IPS-15b (cell line): ENCODE measurements at regions not wholly inside any gene's neighbourhood (a gene's known extent, or its start where the extent isn't known, plus 50 kb on each side); places are given as distances from the start of the nearest gene placed in this dataset.

Experiments
- H3K27me3 ChIP-seq: one replicate; pipeline ENCODE4 v1.6.1; 2013; ENCODE audit warnings: low read length; ENCODE audit not compliant: control insufficient read depth, insufficient read depth
- H3K36me3 ChIP-seq: one replicate; pipeline ENCODE4 v1.6.1; 2013; ENCODE audit warnings: low read length; ENCODE audit not compliant: control insufficient read depth, insufficient read depth
- H3K4me1 ChIP-seq: one replicate; pipeline ENCODE4 v1.6.1; 2013; ENCODE audit warnings: mild to moderate bottlenecking, low read length; ENCODE audit not compliant: control insufficient read depth, insufficient read depth
- H3K4me3 ChIP-seq: one replicate; pipeline ENCODE4 v1.5.1; 2013; ENCODE audit warnings: low read depth, low read length
- H3K9ac ChIP-seq: one replicate; pipeline ENCODE4 v1.6.1; 2013; ENCODE audit warnings: low read depth, mild to moderate bottlenecking, low read length
- H3K9me3 ChIP-seq: one replicate; pipeline ENCODE4 v1.6.1; 2013; ENCODE audit warnings: mild to moderate bottlenecking, low read length; ENCODE audit not compliant: control insufficient read depth, insufficient read depth

DNA sequence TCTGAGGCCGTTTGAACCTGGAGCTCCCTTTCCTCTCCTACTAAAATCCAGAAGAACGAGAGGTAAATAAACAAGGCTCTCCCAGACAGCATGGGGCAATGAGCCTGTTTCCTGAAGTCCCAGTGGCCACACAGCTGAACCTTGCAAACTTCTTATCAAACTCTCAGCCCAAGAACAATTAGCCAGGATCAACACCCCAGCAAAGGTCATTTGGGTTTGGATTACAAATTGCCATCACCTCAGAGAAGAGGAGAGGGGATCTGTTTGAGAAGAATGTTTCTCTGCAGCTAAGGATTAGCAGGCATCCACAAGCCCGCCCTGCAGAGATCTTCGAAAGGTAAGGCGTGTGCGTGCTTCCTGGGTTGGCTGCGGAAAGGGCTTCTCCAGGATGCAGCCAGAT lies 201.9 kb upstream of the SOX1 start:
- Histone ChIP-seq H3K27me3 (no peaks in the 10 kb centered on the region), H3K4me3 (no peak overlapping the region), H3K9me3 (no peaks in the 10 kb centered on the region)

DNA sequence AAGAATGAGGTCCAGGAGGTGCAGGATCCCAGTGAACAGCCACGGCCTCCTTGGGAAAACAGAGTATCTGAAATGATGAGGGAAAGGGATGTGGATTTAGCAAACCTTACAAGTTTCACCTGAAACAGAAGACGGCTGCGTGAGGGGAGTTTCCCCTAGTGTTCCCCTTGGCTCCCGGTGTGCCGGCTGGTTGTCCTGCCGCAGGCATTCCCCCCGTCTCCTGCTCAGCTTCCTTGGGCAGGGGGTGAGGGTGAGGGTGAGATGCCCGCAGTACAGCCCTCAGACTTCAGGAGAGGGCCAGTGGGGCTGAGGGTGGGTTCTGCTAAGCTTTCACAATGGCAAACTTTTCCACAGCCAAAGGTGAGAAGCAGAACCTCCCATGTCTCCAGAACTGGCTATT lies 201.1 kb upstream of the SOX1 start:
- no peaks in the 10 kb centered on the region for H3K9me3 ChIP-seq
- H3K27me3 ChIP-seq: no peaks in the 10 kb centered on the region
- no peaks in the 10 kb centered on the region for H3K4me1 ChIP-seq
- H3K9ac ChIP-seq: no peak overlapping the region
- H3K36me3 ChIP-seq: no peaks in the 10 kb centered on the region
- H3K4me3 ChIP-seq: no peak overlapping the region

More for the DNA sequence above, 201.9 kb upstream of the SOX1 start:
- Histone ChIP-seq H3K36me3 (no peaks in the 10 kb centered on the region), H3K4me1 (no peaks in the 10 kb centered on the region), H3K9ac (no peak overlapping the region)

DNA sequence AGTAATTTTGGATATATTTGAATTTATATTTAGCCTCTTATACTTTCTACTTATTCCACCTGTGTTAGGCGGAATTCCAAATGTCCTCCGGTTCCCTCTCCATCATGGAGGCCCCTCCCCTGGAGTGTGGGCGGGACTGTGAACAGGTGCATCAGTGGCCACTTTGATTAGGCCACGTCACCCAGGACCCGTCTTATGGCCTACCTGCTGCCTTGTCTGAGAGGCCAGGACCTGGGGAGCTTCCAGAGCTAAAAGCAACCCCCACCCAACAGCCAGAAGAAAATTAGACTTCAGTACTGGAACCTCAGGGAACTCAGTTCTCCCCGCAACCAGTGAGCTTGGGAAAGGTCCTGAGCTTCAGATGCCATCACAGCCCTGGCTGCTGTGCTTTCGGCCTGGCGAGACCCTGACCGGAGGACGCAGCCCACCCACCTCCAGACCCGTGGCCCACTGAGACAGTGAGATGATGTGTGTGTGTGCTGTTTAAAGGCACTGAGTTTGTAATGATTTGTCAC lies 200.2 kb upstream of the SOX1 start:
- H3K36me3 ChIP-seq: no peaks in the 10 kb centered on the region
- no peaks in the 10 kb centered on the region for H3K27me3 ChIP-seq
- no peak overlapping the region for H3K4me3 ChIP-seq
- no peak overlapping the region for H3K9ac ChIP-seq
- H3K4me1 ChIP-seq: no peaks in the 10 kb centered on the region
- no peaks in the 10 kb centered on the region for H3K9me3 ChIP-seq

DNA sequence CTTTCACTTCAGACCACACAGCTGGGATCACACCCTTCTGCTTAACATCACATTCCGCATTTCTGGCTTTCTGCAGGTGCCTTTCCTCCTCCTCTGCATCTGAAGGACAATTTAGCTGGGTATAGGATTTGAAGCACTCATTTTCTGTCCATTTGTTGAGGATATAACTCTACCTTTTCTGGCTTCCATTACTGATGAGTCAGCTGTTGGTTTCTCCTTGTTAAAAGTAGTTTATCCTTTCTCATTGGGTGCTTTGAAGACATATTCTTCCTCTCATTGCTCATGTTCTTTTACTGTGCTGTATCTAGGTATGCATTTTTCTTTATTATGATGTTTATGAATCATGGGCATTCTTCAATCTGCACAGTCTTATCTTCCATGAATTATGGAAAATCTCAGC lies 199.3 kb upstream of the SOX1 start:
- no peaks in the 10 kb centered on the region for H3K4me1 ChIP-seq
- no peaks in the 10 kb centered on the region for H3K9me3 ChIP-seq
- H3K9ac ChIP-seq: no peak overlapping the region
- H3K4me3 ChIP-seq: no peak overlapping the region
- H3K36me3 ChIP-seq: no peaks in the 10 kb centered on the region
- H3K27me3 ChIP-seq: no peaks in the 10 kb centered on the region

DNA sequence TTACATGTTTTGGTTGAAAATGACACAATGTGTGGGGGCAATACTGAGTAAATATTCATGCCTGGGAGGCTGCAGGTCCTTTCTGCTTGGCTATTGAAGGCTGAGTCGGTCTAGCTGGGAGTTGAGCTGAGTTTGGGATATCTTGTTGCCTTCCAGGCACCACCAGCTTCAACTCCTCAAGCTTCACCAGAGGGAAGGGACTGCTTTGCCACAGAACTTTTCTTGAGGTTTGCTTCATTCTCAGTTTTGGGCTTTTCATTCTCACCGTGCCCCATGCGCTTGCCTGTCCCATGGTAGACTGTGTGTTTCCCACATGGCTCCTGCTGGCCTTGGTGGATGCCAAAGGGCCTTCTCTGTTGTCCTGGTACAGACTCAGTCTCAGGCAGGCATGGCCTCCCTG lies 198.2 kb upstream of the SOX1 start:
- Histone ChIP-seq H3K27me3 (no peaks in the 10 kb centered on the region), H3K9ac (no peak overlapping the region), H3K4me3 (no peak overlapping the region), H3K36me3 (no peaks in the 10 kb centered on the region), H3K4me1 (no peaks in the 10 kb centered on the region), H3K9me3 (no peaks in the 10 kb centered on the region)

DNA sequence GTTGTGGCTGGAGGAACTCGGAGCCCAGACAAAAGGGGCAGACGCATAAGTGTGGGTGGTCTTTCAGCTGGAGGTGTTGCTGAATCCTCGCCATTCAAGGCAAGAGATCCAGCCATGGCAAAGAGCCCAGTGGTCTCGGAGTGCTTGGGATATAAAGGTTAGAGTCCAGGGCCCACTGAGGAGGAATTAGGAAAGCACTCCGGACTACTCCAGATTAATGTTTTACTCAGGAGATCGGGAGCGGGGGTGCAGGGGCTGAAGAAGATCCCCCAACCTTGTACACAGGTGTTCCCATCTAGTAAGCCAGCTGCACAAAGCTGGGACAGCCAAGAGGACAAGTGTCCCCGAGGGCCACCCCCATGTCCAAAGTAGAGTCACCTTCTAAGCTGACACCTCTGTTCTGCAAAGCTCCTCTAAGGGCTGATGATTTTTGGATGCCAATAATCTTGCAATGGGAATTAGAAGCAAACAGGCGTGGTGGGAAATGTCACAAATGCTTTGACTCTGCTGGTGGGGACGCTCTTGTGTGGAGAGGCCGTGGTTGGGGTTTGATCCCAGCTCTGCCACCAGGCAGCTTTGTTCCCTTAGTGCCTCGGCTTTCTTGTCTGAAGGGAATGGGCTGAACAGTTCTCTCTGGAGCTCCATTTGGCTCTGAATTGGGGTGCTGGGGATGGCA lies 194.3 kb upstream of the SOX1 start:
- no peak overlapping the region for H3K4me3 ChIP-seq
- no peaks in the 10 kb centered on the region for H3K27me3 ChIP-seq
- no peaks in the 10 kb centered on the region for H3K9me3 ChIP-seq
- no peaks in the 10 kb centered on the region for H3K36me3 ChIP-seq
- no peak overlapping the region for H3K9ac ChIP-seq
- H3K4me1 ChIP-seq: no peaks in the 10 kb centered on the region

DNA sequence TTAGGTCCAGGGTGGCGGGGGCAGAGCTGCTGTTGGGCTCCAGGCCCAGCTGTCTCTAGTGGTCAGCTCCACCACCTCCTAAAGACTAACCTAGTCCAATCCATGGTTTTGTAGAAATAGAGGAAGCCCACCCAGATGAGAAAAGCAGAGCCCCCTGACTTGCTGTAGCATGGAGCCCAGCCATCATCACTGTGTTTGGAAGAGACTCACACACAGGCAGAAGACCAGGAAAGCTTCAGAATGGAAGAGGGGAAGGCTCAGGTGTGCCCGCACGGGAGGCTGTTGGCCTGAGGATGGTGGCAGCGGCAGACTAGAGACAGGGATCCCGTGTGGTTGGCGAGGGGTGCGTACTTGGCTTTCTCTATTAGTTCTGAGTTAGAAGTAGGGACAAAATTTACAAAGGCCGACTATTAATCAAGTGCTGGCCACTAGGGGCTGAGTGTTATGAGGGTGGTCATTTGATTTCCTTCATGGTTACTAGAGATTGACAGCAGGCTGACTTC lies 193.2 kb upstream of the SOX1 start:
- no peak overlapping the region for H3K4me3 ChIP-seq
- H3K4me1 ChIP-seq: no peaks in the 10 kb centered on the region
- H3K9ac ChIP-seq: no peak overlapping the region
- H3K36me3 ChIP-seq: no peaks in the 10 kb centered on the region
- H3K9me3 ChIP-seq: no peaks in the 10 kb centered on the region
- H3K27me3 ChIP-seq: no peaks in the 10 kb centered on the region

DNA sequence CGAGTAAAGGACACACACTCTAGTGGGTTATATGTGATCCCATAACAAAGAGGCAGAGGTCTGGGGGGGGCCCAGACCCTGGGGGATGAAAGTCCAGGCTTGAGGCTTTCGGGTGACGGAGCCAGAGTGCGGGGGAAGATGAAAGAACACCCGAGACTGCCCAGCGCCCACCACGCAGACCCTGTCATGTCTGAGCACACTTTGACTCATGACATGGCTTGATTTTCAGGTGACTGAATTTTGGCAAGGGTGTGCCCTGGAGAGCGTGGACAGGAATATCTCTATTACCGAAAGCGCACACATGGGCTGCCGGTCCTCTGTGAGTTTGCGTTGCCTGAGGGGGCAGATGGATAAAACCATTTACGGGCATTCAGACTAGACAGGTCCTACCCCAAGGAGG lies 192.0 kb upstream of the SOX1 start:
- H3K4me3 ChIP-seq: no peak overlapping the region
- H3K9me3 ChIP-seq: no peaks in the 10 kb centered on the region
- no peaks in the 10 kb centered on the region for H3K36me3 ChIP-seq
- H3K9ac ChIP-seq: no peak overlapping the region
- no peaks in the 10 kb centered on the region for H3K27me3 ChIP-seq
- H3K4me1 ChIP-seq: peaks cover 2% of the 10 kb centered on the region

DNA sequence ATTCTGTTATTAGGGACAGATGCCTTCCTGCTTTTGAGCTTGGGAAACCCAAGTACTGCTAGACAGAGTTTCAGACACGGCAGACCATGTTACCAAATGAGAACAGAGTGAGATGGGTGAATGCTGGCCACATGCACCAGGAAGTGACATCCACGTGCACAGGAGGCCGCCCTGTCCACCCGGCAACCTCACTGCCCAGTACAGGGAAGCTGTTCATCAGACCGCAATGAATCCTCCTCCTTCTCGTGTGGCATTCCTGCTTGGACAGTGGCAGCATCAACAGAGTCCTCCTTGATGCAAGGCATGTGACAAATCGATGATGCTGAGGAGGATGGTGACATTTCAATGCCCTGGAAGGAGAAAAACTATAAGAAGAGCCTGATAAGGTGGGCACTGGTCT lies 191.0 kb upstream of the SOX1 start:
- Histone ChIP-seq H3K27me3 (no peaks in the 10 kb centered on the region), H3K36me3 (no peaks in the 10 kb centered on the region), H3K9me3 (no peaks in the 10 kb centered on the region), H3K4me3 (no peak overlapping the region), H3K4me1 (peaks cover 2% of the 10 kb centered on the region), H3K9ac (no peak overlapping the region)

DNA sequence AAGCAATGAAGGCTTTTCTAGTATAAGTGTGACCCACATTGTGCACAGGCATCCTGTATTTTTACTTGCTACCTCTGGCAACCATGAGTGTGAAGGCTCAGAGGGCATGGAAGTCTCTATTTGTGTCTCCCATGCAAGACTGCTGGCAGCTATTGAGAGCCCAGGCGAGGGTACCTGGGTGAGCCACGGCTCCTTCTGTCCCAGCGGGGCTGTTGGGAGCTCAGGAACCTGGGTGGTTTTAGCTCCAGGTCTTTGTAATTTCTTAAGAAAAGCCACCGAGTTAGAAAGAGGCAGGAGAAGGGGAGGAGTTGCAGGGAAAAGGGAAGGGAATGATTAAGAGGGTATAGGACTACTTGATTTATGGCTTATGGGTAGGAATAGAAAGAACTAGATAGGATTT lies 190.4 kb upstream of the SOX1 start:
- H3K4me3 ChIP-seq: no peak overlapping the region
- H3K36me3 ChIP-seq: no peaks in the 10 kb centered on the region
- H3K4me1 ChIP-seq: peaks cover 2% of the 10 kb centered on the region
- H3K27me3 ChIP-seq: no peaks in the 10 kb centered on the region
- H3K9ac ChIP-seq: no peak overlapping the region
- H3K9me3 ChIP-seq: no peaks in the 10 kb centered on the region

DNA sequence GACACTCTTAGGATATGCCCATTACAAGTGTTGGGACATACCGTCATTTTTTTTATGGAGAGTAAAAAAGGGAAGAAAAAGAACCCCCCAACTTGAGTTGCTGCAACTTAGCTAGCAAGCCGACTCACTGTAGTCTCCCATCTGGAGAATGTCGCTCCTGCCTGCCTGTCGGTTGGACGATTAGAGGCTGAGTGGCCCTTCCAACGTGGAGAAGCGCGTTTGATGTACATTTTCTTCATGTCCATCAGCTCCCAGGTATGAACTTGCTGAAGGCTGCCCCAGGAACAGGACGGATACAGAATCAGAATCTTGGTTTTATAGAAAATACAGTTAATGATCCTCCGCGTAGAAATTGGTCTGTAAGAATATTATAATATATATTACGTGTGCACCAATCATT lies 189.0 kb upstream of the SOX1 start:
- Histone ChIP-seq H3K36me3 (no peaks in the 10 kb centered on the region), H3K9me3 (no peaks in the 10 kb centered on the region), H3K4me3 (no peak overlapping the region), H3K27me3 (no peaks in the 10 kb centered on the region), H3K4me1 (peaks cover 2% of the 10 kb centered on the region), H3K9ac (no peak overlapping the region)

DNA sequence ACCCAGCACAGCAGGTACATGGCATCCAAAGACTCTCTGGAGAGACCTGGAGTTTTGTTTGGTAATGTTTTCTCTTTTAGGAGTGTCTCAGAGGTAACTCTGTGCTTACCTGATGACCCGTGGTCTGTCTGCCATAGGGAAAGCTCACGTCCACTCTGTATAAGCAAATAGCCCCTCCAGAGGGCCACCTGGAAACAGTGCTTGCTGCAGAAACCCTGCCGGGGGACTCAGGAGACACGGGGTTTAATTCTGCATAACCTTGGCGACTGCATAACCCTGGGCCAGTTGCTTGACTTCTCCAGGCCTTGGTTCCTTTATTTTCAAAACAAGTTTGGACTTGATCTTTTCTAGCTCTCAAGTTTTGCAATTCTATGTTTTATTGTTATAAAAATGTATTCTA lies 187.2 kb upstream of the SOX1 start:
- no peaks in the 10 kb centered on the region for H3K27me3 ChIP-seq
- H3K4me1 ChIP-seq: peaks cover 2% of the 10 kb centered on the region
- H3K36me3 ChIP-seq: no peaks in the 10 kb centered on the region
- no peaks in the 10 kb centered on the region for H3K9me3 ChIP-seq
- H3K4me3 ChIP-seq: no peak overlapping the region
- no peak overlapping the region for H3K9ac ChIP-seq
